Lung (tissue), 11 donors: ENCODE measurements at regions not wholly inside any gene's neighbourhood (a gene's known extent, or its start where the extent isn't known, plus 50 kb on each side); places are given as distances from the start of the nearest gene placed in this dataset.

Experiments
- ATAC-seq: fragments of 200-7000 bp; cut with Tn5 transposase; one replicate; pipeline ENCODE4 v1.9.1; 2020; ENCODE audit warnings: moderate number of reproducible peaks; ENCODE audit not compliant: insufficient read depth, low FRiP score
- DNase-seq, 3 donors: peaks; one replicate each; pipeline ENCODE4 v3.0.0-alpha.2; 2013 to 2017
- H3K27ac ChIP-seq, 2 donors: one replicate each; pipeline ENCODE4 v1.5.1; 2013; ENCODE audit warnings: mild to moderate bottlenecking in 2 of 2, moderate library complexity in 2 of 2, control low read depth in 1 of 2, inconsistent platforms in 1 of 2, low read depth in 1 of 2, low read length in 1 of 2
- H3K27me3 ChIP-seq, 3 donors: one replicate each; pipeline ENCODE4 v1.5.1; 2013; ENCODE audit warnings: low read length in 2 of 3; ENCODE audit not compliant: control insufficient read depth in 3 of 3, insufficient read depth in 3 of 3
- H3K36me3 ChIP-seq, 4 donors: one replicate each; pipeline ENCODE4 v1.5.1; 2013; ENCODE audit warnings: low read length in 4 of 4, mild to moderate bottlenecking in 1 of 4, moderate library complexity in 1 of 4; ENCODE audit not compliant: control insufficient read depth in 4 of 4, insufficient read depth in 4 of 4
- H3K4me1 ChIP-seq, 5 donors: one replicate each; pipeline ENCODE4 v1.5.1; 2013; ENCODE audit warnings: low read length in 5 of 5, mild to moderate bottlenecking in 2 of 5, moderate library complexity in 1 of 5; ENCODE audit not compliant: control insufficient read depth in 5 of 5, insufficient read depth in 5 of 5
- H3K4me3 ChIP-seq: one replicate; pipeline ENCODE4 v1.5.1; 2013; ENCODE audit warnings: mild to moderate bottlenecking, control low read depth, moderate library complexity
- H3K9ac ChIP-seq, 2 donors: one replicate each; pipeline ENCODE4 v1.5.1; 2013; ENCODE audit warnings: low read length in 2 of 2, control low read depth in 1 of 2; ENCODE audit not compliant: insufficient read depth in 1 of 2
- H3K9me3 ChIP-seq, 4 donors: one replicate each; pipeline ENCODE4 v1.5.1; 2013; ENCODE audit warnings: low read length in 3 of 4, mild to moderate bottlenecking in 1 of 4, moderate library complexity in 1 of 4; ENCODE audit not compliant: control insufficient read depth in 4 of 4, insufficient read depth in 3 of 4
- WGBS, 2 donors: extraction: QIAGEN DNeasy Blood & Tissue Kit; methylation state at CpG; one replicate each; pipeline ENCODE4 v1.1.7; 2013; 5-methylcytosine and 5-hydroxymethylcytosine counted together
- TF ChIP-seq, protein P1 (sequence below): IDR thresholded peaks from 2 replicates; pipeline ENCODE4 v1.5.1; 2012; ENCODE audit warnings: mild to moderate bottlenecking; ENCODE audit errors: control extremely low read depth, extremely low read depth
- donor health status: control.
- donor health status: control.
- donor health status: Bipolar disorder and iron deficiency.
- donor health status: healthy.
- donor health status: DM: yes; HTN: yes; CAD: no.

DNA sequence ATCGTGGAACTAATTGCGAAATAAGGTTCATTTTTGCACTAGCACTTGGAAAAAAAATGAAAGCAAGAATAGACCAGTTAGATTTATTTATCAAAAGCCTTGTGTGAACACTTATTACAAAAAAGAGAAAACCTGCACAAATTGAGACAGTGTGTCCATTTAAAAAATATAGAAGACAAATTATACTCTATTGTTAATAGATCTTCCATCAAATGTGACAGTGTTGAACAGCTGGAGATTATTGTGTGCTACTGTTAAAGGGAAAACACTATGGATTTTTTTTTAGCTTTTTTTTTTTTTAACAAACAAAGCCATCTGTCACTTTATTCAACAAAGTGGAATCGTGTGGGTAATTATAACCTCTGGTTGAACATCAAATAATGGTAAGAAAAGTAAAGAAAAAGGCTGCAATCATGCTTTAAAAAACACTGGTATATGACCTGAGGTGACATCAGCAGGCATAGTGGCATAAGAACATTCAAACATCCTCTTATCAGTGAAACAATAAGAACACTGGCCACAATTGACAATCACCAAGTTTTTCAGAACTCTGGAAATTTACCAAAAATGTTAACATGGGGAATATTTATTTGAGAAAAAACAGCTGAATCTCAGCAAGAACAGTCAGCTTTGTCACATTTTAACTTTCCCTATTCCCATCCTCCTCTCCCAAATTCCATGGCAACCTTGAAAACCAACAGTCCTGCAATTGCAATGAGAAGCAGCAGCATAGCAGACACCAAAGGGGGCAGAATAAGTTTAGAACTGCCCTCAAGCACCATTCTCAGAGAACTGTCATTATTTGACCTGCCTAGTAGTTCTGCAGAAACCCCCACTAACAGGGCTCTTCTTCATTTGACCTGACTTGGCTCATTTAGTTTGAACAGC, 442.3 kb upstream of the MON1B start:
- no peaks in the 10 kb centered on the region for H3K9me3 ChIP-seq
- no peak overlapping the region for H3K9ac ChIP-seq
- no peaks in the 10 kb centered on the region for H3K36me3 ChIP-seq
- ATAC-seq (no peak), DNase-seq (peak; percentile 45 to 90 (median 83))
- no peaks in the 10 kb centered on the region for H3K27me3 ChIP-seq
- TF ChIP-seq, protein P1, sequence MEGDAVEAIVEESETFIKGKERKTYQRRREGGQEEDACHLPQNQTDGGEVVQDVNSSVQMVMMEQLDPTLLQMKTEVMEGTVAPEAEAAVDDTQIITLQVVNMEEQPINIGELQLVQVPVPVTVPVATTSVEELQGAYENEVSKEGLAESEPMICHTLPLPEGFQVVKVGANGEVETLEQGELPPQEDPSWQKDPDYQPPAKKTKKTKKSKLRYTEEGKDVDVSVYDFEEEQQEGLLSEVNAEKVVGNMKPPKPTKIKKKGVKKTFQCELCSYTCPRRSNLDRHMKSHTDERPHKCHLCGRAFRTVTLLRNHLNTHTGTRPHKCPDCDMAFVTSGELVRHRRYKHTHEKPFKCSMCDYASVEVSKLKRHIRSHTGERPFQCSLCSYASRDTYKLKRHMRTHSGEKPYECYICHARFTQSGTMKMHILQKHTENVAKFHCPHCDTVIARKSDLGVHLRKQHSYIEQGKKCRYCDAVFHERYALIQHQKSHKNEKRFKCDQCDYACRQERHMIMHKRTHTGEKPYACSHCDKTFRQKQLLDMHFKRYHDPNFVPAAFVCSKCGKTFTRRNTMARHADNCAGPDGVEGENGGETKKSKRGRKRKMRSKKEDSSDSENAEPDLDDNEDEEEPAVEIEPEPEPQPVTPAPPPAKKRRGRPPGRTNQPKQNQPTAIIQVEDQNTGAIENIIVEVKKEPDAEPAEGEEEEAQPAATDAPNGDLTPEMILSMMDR: no peak
- H3K4me1 ChIP-seq: peaks cover 0 to 28% (median 5%) of the 10 kb centered on the region in 5 donors
- 58 to 74% methylated on average over 3 of the region's 3 CpGs for WGBS, 2 donors
- no peak overlapping the region for H3K27ac ChIP-seq
- no peak overlapping the region for H3K4me3 ChIP-seq

- H3K27ac ChIP-seq: no peak overlapping the region
- TF ChIP-seq, protein P1: no peak
- ATAC-seq: no peak
- H3K9ac ChIP-seq: no peak overlapping the region
- peak in 2 of 3 donors; percentile 10 to 22 for DNase-seq
- no peaks in the 10 kb centered on the region for H3K36me3 ChIP-seq
- 66 to 67% methylated on average over 3 of the region's 3 CpGs for WGBS, 2 donors
- H3K4me3 ChIP-seq: no peak overlapping the region
- H3K4me1 ChIP-seq: peaks cover 0 to 28% (median 5%) of the 10 kb centered on the region in 5 donors
- H3K9me3 ChIP-seq: no peaks in the 10 kb centered on the region
- H3K27me3 ChIP-seq: no peaks in the 10 kb centered on the region
Observed at GRCh38 chr16:76749780-76750375, 441.1 kb upstream of the MON1B start.

GRCh38 chr16:76755496-76755895, 435.5 kb upstream of the MON1B start:
- Histone ChIP-seq H3K4me3 (no peak overlapping the region), H3K4me1 (peaks cover 0 to 5% (median 0%) of the 10 kb centered on the region in 5 donors), H3K9ac (no peak overlapping the region), H3K27ac (no peak overlapping the region), H3K27me3 (no peaks in the 10 kb centered on the region), H3K9me3 (no peaks in the 10 kb centered on the region), H3K36me3 (no peaks in the 10 kb centered on the region)
- TF ChIP-seq, protein P1: no peak
- DNase-seq (no peak), ATAC-seq (no peak)
- 75 to 78% methylated on average over 3 of the region's 3 CpGs for WGBS, 2 donors
